Left ventricle myocardium inferior (tissue), 1 donor: ENCODE measurements at regions not wholly inside any gene's neighbourhood (a gene's known extent, or its start where the extent isn't known, plus 50 kb on each side); places are given as distances from the start of the nearest gene placed in this dataset.

Experiments used
- DNase-seq: peaks from one replicate; pipeline ENCODE4 v3.0.0-alpha.2; 2020
- H3K27ac ChIP-seq: fragments of 200-600 bp; replicated peaks from 2 replicates; pipeline ENCODE4 v1.8.0; 2021
- H3K27me3 ChIP-seq: fragments of 200-600 bp; 2 replicates; pipeline ENCODE4 v1.8.0; 2021; ENCODE audit warnings: low read depth
- H3K36me3 ChIP-seq: fragments of 200-600 bp; 2 replicates; pipeline ENCODE4 v1.8.0; 2021
- H3K4me1 ChIP-seq: fragments of 200-600 bp; 2 replicates; pipeline ENCODE4 v1.8.0; 2021
- H3K4me3 ChIP-seq: fragments of 200-600 bp; 2 replicates; pipeline ENCODE4 v1.8.0; 2021; ENCODE audit warnings: mild to moderate bottlenecking, moderate library complexity
- H3K9me3 ChIP-seq: fragments of 200-600 bp; replicated peaks from 2 replicates; pipeline ENCODE4 v1.8.0; 2021
- CTCF ChIP-seq: fragments of 200-600 bp; IDR thresholded peaks from 2 replicates; pipeline ENCODE4 v1.8.0; 2021; ENCODE audit warnings: antibody characterized with exemption, mild to moderate bottlenecking, borderline replicate concordance
- intact Hi-C: fragments of 100-400 bp; cut with micrococcal nuclease; formaldehyde crosslinking; loops from one replicate; pipeline ENCODE4 v1.11.0; 2022
- donor health status: DM: no; HTN: yes; CAD: no; lungs with severe emphysema.

GRCh38 chr6:18062733-18063132 lies 59.7 kb downstream of the NHLRC1 start:
- Histone ChIP-seq H3K27ac (no peak overlapping the region), H3K4me1 (no peaks in the 10 kb centered on the region), H3K9me3 (no peaks in the 10 kb centered on the region), H3K27me3 (no peaks in the 10 kb centered on the region), H3K4me3 (no peak overlapping the region), H3K36me3 (no peaks in the 10 kb centered on the region)
- DNase-seq, result no peak
- no peak for TF ChIP-seq CTCF
- intact Hi-C loops, result no loop called here

DNA sequence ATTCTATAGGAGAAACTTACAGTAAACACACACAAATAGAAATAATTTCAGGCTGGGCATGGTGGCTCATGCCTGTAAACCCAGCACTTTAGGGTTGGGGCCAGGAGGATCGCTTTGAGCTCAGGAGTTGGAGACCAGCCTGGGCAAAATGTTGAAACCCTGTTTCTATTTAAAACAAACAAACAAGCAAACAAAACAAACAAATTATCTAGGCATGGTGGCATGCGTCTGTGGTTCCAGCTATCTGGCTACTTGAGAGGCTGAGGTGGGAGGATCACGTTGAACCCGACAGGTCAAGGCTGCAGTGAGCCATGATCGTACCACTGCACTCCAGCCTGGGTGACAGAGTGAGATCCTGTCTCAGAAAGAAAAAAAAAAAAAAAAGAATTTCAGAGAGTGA lies 64.0 kb downstream of the NHLRC1 start:
- no peak for DNase-seq
- Histone ChIP-seq H3K27ac (no peak overlapping the region), H3K4me1 (no peaks in the 10 kb centered on the region), H3K9me3 (no peaks in the 10 kb centered on the region), H3K36me3 (no peaks in the 10 kb centered on the region), H3K4me3 (no peak overlapping the region), H3K27me3 (no peaks in the 10 kb centered on the region)
- intact Hi-C loops, result no loop called here
- no peak for TF ChIP-seq CTCF

DNA sequence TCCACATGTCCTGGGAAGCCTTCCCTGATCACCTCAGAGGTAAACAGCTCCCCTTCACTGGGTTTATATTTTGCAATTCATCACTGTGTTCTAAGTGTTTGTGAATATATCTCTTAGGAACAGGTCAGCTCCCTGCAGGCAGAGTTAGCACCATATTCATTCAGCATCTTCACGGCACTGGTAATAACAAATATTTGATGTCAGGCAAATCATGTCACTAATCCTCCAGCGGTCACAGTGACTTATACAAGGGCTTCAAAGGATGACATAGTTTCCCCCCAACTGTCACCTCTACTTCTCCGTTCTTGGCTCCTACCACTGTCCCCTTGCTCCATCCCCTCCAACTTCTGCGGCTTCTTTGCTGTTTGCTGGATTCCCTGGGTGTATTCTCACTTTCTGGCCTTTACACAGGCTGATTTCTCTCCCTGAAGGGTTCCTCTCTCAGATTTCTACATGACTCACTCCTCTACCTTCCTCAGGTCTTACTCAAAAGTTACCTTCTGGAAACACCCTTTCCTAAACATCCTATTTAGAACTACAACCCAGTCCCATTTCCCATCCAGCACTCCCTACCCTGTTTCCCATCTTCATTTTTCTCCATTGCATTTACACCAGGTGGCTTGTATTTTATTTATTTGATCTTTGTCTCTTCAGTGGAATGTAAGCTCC lies 66.6 kb downstream of the NHLRC1 start:
- H3K9me3 ChIP-seq, result no peaks in the 10 kb centered on the region
- intact Hi-C loops, result no loop called here
- no peaks in the 10 kb centered on the region for H3K27me3 ChIP-seq
- no peaks in the 10 kb centered on the region for H3K36me3 ChIP-seq
- H3K27ac ChIP-seq, result no peak overlapping the region
- TF ChIP-seq CTCF, result no peak
- DNase-seq, result no peak
- H3K4me1 ChIP-seq, result no peaks in the 10 kb centered on the region
- H3K4me3 ChIP-seq, result no peak overlapping the region

- Histone ChIP-seq H3K27me3 (no peaks in the 10 kb centered on the region), H3K4me3 (no peak overlapping the region), H3K4me1 (no peaks in the 10 kb centered on the region), H3K36me3 (no peaks in the 10 kb centered on the region), H3K27ac (no peak overlapping the region), H3K9me3 (no peaks in the 10 kb centered on the region)
- intact Hi-C loops, result no loop called here
- DNase-seq, result no peak
- no peak for TF ChIP-seq CTCF
Observed at GRCh38 chr6:18055098-18055497, 67.4 kb downstream of the NHLRC1 start.

DNA sequence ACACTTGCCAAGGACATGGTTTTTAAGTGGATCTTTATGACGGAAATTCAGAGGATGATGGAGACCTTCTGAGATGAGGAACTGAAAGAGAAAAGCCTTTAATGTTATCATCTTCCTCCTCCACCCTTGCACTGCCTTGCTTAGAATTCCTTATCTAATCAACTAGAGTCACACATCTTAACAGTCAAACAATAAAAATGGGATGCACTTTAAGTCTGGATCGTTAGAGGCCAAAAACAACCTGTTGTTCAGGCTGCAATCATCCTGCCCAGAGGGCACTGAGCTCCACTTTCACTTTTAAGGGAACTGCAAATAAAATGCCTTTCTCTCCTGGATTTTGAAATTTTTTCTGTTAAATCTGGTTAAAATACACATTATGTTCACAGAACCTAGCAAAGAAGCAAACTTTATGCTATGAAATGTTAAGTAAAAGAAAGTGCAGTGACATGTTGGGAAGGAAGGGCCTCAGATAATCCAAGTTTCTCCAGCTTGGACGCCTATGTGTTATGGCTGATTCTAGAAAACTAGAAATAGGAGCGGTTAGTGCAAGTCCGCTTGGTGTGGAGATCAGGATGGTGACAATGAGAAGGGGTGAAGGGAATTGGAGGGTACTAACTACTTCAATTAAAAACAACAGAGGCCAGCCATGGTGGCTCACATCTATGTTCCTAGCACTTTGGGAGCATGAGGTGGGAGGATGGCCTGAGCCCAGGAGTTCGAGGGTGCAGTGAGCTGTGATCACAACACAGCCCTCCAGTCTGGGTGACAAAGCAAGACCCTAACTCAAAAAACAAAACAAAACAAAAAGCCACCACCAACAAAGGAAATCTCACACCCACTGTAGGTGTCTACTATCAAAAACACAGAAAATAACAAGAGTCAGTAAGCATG lies 66.4 kb upstream of the KIF13A start:
- Histone ChIP-seq H3K27ac (no peak overlapping the region), H3K27me3 (no peaks in the 10 kb centered on the region), H3K4me3 (no peak overlapping the region), H3K36me3 (no peaks in the 10 kb centered on the region), H3K4me1 (no peaks in the 10 kb centered on the region), H3K9me3 (no peaks in the 10 kb centered on the region)
- DNase-seq, result no peak
- no peak for TF ChIP-seq CTCF
- intact Hi-C loops, result no loop called here
